CD14-positive monocyte (primary cell): ENCODE measurements at regions not wholly inside any gene's neighbourhood (a gene's known extent, or its start where the extent isn't known, plus 50 kb on each side); places are given as distances from the start of the nearest gene placed in this dataset.

Experiments
- DNase-seq, 3 donors: peaks; one replicate each; pipeline ENCODE4 v3.0.0-alpha.2; 2011 to 2022
- H2AFZ ChIP-seq: 2 replicates; pipeline ENCODE4 v1.6.0; 2012; ENCODE audit warnings: mild to moderate bottlenecking, low read depth, low read length, inconsistent platforms; ENCODE audit not compliant: insufficient read depth, poor library complexity, severe bottlenecking
- H3K27ac ChIP-seq, 2 donors: 1 replicate in 1 of 2; 2 replicates in 1 of 2; pipeline ENCODE4 v1.5.1; 2012 to 2013; ENCODE audit warnings: low read length in 2 of 2, control low read depth in 1 of 2, inconsistent platforms in 1 of 2, low read depth in 1 of 2, mild to moderate bottlenecking in 1 of 2
- H3K27me3 ChIP-seq, 2 donors: one replicate each; pipeline versions ENCODE4 v1.6.0 to v1.6.1; 2011 to 2013; ENCODE audit warnings: low read length in 2 of 2; ENCODE audit not compliant: control insufficient read depth in 2 of 2, insufficient read depth in 2 of 2
- H3K36me3 ChIP-seq, 2 donors: replicated peaks in 1 of 2; 1 replicate in 1 of 2; 2 replicates in 1 of 2; pipeline versions ENCODE4 v1.5.1 to v1.6.1; 2012 to 2013; ENCODE audit warnings: low read length in 2 of 2, control low read depth in 1 of 2, inconsistent platforms in 1 of 2, mild to moderate bottlenecking in 1 of 2; ENCODE audit not compliant: insufficient read depth in 2 of 2, control insufficient read depth in 1 of 2
- H3K4me1 ChIP-seq, 2 donors: 1 replicate in 1 of 2; 2 replicates in 1 of 2; pipeline versions ENCODE4 v1.5.1 to v1.6.1; 2012 to 2013; ENCODE audit warnings: low read length in 2 of 2, control low read depth in 1 of 2, inconsistent platforms in 1 of 2, mild to moderate bottlenecking in 1 of 2, moderate library complexity in 1 of 2; ENCODE audit not compliant: insufficient read depth in 2 of 2, control insufficient read depth in 1 of 2
- H3K4me2 ChIP-seq: replicated peaks from 2 replicates; pipeline ENCODE3; 2012; ENCODE audit warnings: low read length, moderate library complexity, mild to moderate bottlenecking; ENCODE audit not compliant: poor library complexity, severe bottlenecking; ENCODE audit errors: extremely low read depth
- H3K4me3 ChIP-seq, 3 experiments: fragments of 200-600 bp in 1 of 3; sonication (generic) in 1 of 3; replicated peaks in 1 of 3; 1 replicate in 2 of 3; 2 replicates in 1 of 3; pipeline ENCODE4 v1.5.1; 2011 to 2013; ENCODE audit warnings: low read length in 3 of 3, mild to moderate bottlenecking in 3 of 3, control low read depth in 2 of 3, low read depth in 2 of 3, inconsistent platforms in 1 of 3, moderate library complexity in 1 of 3
- H3K79me2 ChIP-seq: 2 replicates; pipeline ENCODE4 v1.6.0; 2012; ENCODE audit warnings: mild to moderate bottlenecking, control low read depth, inconsistent platforms, low read length, moderate library complexity; ENCODE audit not compliant: insufficient read depth
- H3K9ac ChIP-seq: 2 replicates; pipeline ENCODE4 v1.6.0; 2017; ENCODE audit warnings: low read length, mild to moderate bottlenecking; ENCODE audit not compliant: insufficient read depth, poor library complexity, severe bottlenecking
- H3K9me3 ChIP-seq, 2 donors: replicated peaks in 1 of 2; 1 replicate in 1 of 2; 2 replicates in 1 of 2; pipeline versions ENCODE4 v1.5.1 to v1.6.1; 2012 to 2013; ENCODE audit warnings: low read length in 2 of 2, control low read depth in 1 of 2; ENCODE audit not compliant: control insufficient read depth in 1 of 2, insufficient read depth in 1 of 2
- H4K20me1 ChIP-seq: 2 replicates; pipeline ENCODE4 v1.6.0; 2012; ENCODE audit warnings: mild to moderate bottlenecking, low read length, control low read depth, moderate library complexity; ENCODE audit not compliant: insufficient read depth
- H3K27ac Mint-ChIP-seq, 7 donors: one replicate each; pipeline ENCODE4 v1.8.0; 2020; ENCODE audit warnings: mild to moderate bottlenecking in 7 of 7, mixed read lengths in 7 of 7, moderate library complexity in 6 of 7, inconsistent platforms in 2 of 7
- H3K27me3 Mint-ChIP-seq, 3 donors: one replicate each; pipeline ENCODE4 v1.8.0; 2021 to 2022; ENCODE audit warnings: low read depth in 3 of 3, mild to moderate bottlenecking in 3 of 3, mixed read lengths in 3 of 3, moderate library complexity in 3 of 3, inconsistent platforms in 1 of 3
- H3K36me3 Mint-ChIP-seq, 2 donors: one replicate each; pipeline ENCODE4 v1.8.0; 2020; ENCODE audit warnings: mixed read lengths in 2 of 2, inconsistent platforms in 1 of 2, mild to moderate bottlenecking in 1 of 2
- H3K4me1 Mint-ChIP-seq: one replicate; pipeline ENCODE4 v1.8.0; 2020; ENCODE audit warnings: mild to moderate bottlenecking, mixed read lengths
- H3K4me3 Mint-ChIP-seq, 2 donors: one replicate each; pipeline ENCODE4 v1.8.0; 2020; ENCODE audit warnings: mild to moderate bottlenecking in 2 of 2, mixed read lengths in 2 of 2, moderate library complexity in 1 of 2
- H3K9me3 Mint-ChIP-seq, 7 donors: one replicate each; pipeline ENCODE4 v1.8.0; 2020 to 2022; ENCODE audit warnings: mixed read lengths in 7 of 7, mild to moderate bottlenecking in 6 of 7, moderate library complexity in 6 of 7, inconsistent platforms in 2 of 7
- intact Hi-C, 2 donors: fragments of 100-400 bp; cut with micrococcal nuclease; formaldehyde crosslinking; loops; one replicate each; pipeline versions ENCODE4 v1.15.0 to v1.15.1; 2023
- TF ChIP-seq, protein P1 (sequence below): fragments of 200-600 bp; IDR thresholded peaks from one replicate; pipeline ENCODE4 v1.8.0; 2022; ENCODE audit warnings: antibody characterized with exemption, mild to moderate bottlenecking

GRCh38 chr2:183984871-183985270 lies 613.5 kb upstream of the ZNF804A start:
- Histone ChIP-seq H3K4me3 (no peak overlapping the region), H3K79me2 (no peaks in the 10 kb centered on the region), H3K4me2 (no peak overlapping the region), H3K27me3 (no peaks in the 10 kb centered on the region), H4K20me1 (no peaks in the 10 kb centered on the region), H3K4me1 (no peaks in the 10 kb centered on the region), H2AFZ (no peak overlapping the region), H3K9ac (no peak overlapping the region), H3K9me3 (no peaks in the 10 kb centered on the region), H3K27ac (no peak overlapping the region), H3K36me3 (no peaks in the 10 kb centered on the region)
- H3K36me3 Mint-ChIP-seq = no peaks in the 10 kb centered on the region
- H3K4me3 Mint-ChIP-seq = no peak overlapping the region
- intact Hi-C loops = no loop called here
- TF ChIP-seq, protein P1, sequence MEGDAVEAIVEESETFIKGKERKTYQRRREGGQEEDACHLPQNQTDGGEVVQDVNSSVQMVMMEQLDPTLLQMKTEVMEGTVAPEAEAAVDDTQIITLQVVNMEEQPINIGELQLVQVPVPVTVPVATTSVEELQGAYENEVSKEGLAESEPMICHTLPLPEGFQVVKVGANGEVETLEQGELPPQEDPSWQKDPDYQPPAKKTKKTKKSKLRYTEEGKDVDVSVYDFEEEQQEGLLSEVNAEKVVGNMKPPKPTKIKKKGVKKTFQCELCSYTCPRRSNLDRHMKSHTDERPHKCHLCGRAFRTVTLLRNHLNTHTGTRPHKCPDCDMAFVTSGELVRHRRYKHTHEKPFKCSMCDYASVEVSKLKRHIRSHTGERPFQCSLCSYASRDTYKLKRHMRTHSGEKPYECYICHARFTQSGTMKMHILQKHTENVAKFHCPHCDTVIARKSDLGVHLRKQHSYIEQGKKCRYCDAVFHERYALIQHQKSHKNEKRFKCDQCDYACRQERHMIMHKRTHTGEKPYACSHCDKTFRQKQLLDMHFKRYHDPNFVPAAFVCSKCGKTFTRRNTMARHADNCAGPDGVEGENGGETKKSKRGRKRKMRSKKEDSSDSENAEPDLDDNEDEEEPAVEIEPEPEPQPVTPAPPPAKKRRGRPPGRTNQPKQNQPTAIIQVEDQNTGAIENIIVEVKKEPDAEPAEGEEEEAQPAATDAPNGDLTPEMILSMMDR = no peak
- H3K4me1 Mint-ChIP-seq = no peaks in the 10 kb centered on the region
- no peaks in the 10 kb centered on the region for H3K27me3 Mint-ChIP-seq
- no peak for DNase-seq
- no peak overlapping the region for H3K27ac Mint-ChIP-seq
- peaks cover 0 to 7% (median 4%) of the 10 kb centered on the region in 7 donors for H3K9me3 Mint-ChIP-seq

- no peaks in the 10 kb centered on the region for H3K79me2 ChIP-seq
- no peaks in the 10 kb centered on the region for H3K4me1 Mint-ChIP-seq
- TF ChIP-seq, protein P1 = no peak
- H3K4me2 ChIP-seq = no peak overlapping the region
- H3K36me3 Mint-ChIP-seq = no peaks in the 10 kb centered on the region
- H3K27me3 ChIP-seq = no peaks in the 10 kb centered on the region
- H3K4me3 Mint-ChIP-seq = no peak overlapping the region
- no peak overlapping the region for H2AFZ ChIP-seq
- no peaks in the 10 kb centered on the region for H3K36me3 ChIP-seq
- H3K27ac Mint-ChIP-seq = no peak overlapping the region
- H3K9me3 Mint-ChIP-seq = peaks cover 4 to 15% (median 9%) of the 10 kb centered on the region in 7 donors
- no peaks in the 10 kb centered on the region for H4K20me1 ChIP-seq
- H3K9me3 ChIP-seq = peaks cover 12 to 18% of the 10 kb centered on the region in 2 donors
- intact Hi-C loops = no loop called here
- no peak for DNase-seq
- no peaks in the 10 kb centered on the region for H3K27me3 Mint-ChIP-seq
- H3K4me1 ChIP-seq = no peaks in the 10 kb centered on the region
- H3K9ac ChIP-seq = no peak overlapping the region
- no peak overlapping the region for H3K27ac ChIP-seq
- H3K4me3 ChIP-seq = no peak overlapping the region
These were observed 606.4 kb upstream of the ZNF804A start for GRCh38 chr2:183991968-183992367.
